GM12878 (cell line): ENCODE measurements at regions not wholly inside any gene's neighbourhood (a gene's known extent, or its start where the extent isn't known, plus 50 kb on each side); places are given as distances from the start of the nearest gene placed in this dataset.

Source experiments
- CREB1 ChIP-seq: IDR thresholded peaks from 2 replicates; pipeline ENCODE4 v1.6.1; 2012; ENCODE audit warnings: low read depth, mild to moderate bottlenecking, inconsistent platforms
- EZH2 ChIP-seq: IDR thresholded peaks from 2 replicates; pipeline ENCODE4 v1.6.1; 2012; ENCODE audit warnings: low read depth, mild to moderate bottlenecking, control low read depth, inconsistent platforms, low read length, borderline replicate concordance; ENCODE audit not compliant: control insufficient read depth
- FOXM1 ChIP-seq: IDR thresholded peaks from 2 replicates; pipeline ENCODE4 v1.6.1; 2012; ENCODE audit warnings: low read depth, mild to moderate bottlenecking, inconsistent platforms, low read length, moderate library complexity
- MXI1 ChIP-seq: fragments of 150-350 bp; IDR thresholded peaks from 2 replicates; pipeline ENCODE4 v1.6.1; 2011; ENCODE audit warnings: low read depth, mild to moderate bottlenecking, inconsistent platforms, low read length, improper control_type of control experiment
- NFYB ChIP-seq: IDR thresholded peaks from 2 replicates; pipeline ENCODE4 v1.6.1; 2011; ENCODE audit warnings: low read depth, mild to moderate bottlenecking, low read length, improper control_type of control experiment, moderate library complexity; ENCODE audit not compliant: insufficient read depth
- SIN3A ChIP-seq: IDR thresholded peaks from 2 replicates; pipeline ENCODE4 v1.6.1; 2012; ENCODE audit warnings: low read depth, low read length, improper control_type of control experiment
- TCF3 ChIP-seq: IDR thresholded peaks from 2 replicates; pipeline ENCODE4 v1.6.1; 2012; ENCODE audit warnings: low read depth, mild to moderate bottlenecking, low read length, borderline replicate concordance; ENCODE audit not compliant: insufficient read depth
- ZNF24 ChIP-seq: fragments of 450-650 bp; IDR thresholded peaks from 2 replicates; pipeline ENCODE4 v1.6.1; 2017; ENCODE audit warnings: antibody characterized with exemption, mild to moderate bottlenecking
- TF ChIP-seq, protein P1 (sequence below), 3 experiments: IDR thresholded peaks in 2 of 3; conservative IDR thresholded peaks in 1 of 3; 2 replicates each; pipeline ENCODE4 v1.5.1; 2011; ENCODE audit warnings: low read depth in 3 of 3, low read length in 3 of 3, mild to moderate bottlenecking in 3 of 3, control low read depth in 2 of 3, moderate library complexity in 2 of 3, inconsistent platforms in 1 of 3, mixed read lengths in 1 of 3; ENCODE audit not compliant: control insufficient read depth in 2 of 3, insufficient read depth in 1 of 3; ENCODE audit errors: extremely low read depth in 1 of 3
- TF ChIP-seq, protein P2 (sequence below): fragments of 450-650 bp; IDR thresholded peaks from 2 replicates; pipeline ENCODE4 v1.6.1; 2017; ENCODE audit warnings: mild to moderate bottlenecking
- TF ChIP-seq, protein P3 (sequence below): IDR thresholded peaks from 2 replicates; pipeline ENCODE4 v1.6.1; 2011; ENCODE audit warnings: borderline replicate concordance, low read depth, mild to moderate bottlenecking, moderate library complexity, low read length; ENCODE audit not compliant: insufficient read depth, poor library complexity, severe bottlenecking

DNA sequence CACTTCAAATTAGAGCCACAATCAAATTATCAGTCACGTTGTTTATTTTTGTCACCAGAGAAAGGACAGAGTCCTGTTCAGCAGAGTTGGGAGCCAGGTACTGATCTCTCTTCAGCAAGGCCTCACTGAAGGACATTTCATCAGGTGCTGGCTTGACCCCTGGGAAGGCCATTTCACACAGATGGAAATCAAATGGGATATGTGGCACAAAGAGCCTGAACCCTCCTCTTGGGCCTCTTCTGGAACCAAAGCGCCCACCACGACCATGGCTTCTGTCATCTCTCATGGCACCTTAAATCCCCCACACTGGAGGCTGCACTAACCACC, 121.5 kb downstream of the PTCSC3 start:
- no peak for TF ChIP-seq SIN3A
- TF ChIP-seq MXI1: no peak
- TF ChIP-seq, protein P1, sequence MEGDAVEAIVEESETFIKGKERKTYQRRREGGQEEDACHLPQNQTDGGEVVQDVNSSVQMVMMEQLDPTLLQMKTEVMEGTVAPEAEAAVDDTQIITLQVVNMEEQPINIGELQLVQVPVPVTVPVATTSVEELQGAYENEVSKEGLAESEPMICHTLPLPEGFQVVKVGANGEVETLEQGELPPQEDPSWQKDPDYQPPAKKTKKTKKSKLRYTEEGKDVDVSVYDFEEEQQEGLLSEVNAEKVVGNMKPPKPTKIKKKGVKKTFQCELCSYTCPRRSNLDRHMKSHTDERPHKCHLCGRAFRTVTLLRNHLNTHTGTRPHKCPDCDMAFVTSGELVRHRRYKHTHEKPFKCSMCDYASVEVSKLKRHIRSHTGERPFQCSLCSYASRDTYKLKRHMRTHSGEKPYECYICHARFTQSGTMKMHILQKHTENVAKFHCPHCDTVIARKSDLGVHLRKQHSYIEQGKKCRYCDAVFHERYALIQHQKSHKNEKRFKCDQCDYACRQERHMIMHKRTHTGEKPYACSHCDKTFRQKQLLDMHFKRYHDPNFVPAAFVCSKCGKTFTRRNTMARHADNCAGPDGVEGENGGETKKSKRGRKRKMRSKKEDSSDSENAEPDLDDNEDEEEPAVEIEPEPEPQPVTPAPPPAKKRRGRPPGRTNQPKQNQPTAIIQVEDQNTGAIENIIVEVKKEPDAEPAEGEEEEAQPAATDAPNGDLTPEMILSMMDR (IDR thresholded peaks at IDR 0.05 in 2 of 3, conservative IDR thresholded peaks at IDR 0.05 in 1 of 3; ENCODE audit: control insufficient read depth in 2 of 3, extremely low read depth in 1 of 3, insufficient read depth in 1 of 3, low read depth in 3 of 3, low read length in 3 of 3): no peak
- TF ChIP-seq NFYB: no peak
- no peak for TF ChIP-seq CREB1
- TF ChIP-seq, protein P2, sequence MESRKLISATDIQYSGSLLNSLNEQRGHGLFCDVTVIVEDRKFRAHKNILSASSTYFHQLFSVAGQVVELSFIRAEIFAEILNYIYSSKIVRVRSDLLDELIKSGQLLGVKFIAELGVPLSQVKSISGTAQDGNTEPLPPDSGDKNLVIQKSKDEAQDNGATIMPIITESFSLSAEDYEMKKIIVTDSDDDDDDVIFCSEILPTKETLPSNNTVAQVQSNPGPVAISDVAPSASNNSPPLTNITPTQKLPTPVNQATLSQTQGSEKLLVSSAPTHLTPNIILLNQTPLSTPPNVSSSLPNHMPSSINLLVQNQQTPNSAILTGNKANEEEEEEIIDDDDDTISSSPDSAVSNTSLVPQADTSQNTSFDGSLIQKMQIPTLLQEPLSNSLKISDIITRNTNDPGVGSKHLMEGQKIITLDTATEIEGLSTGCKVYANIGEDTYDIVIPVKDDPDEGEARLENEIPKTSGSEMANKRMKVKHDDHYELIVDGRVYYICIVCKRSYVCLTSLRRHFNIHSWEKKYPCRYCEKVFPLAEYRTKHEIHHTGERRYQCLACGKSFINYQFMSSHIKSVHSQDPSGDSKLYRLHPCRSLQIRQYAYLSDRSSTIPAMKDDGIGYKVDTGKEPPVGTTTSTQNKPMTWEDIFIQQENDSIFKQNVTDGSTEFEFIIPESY: no peak
- no peak for TF ChIP-seq FOXM1
- no peak for TF ChIP-seq TCF3
- TF ChIP-seq, protein P3, sequence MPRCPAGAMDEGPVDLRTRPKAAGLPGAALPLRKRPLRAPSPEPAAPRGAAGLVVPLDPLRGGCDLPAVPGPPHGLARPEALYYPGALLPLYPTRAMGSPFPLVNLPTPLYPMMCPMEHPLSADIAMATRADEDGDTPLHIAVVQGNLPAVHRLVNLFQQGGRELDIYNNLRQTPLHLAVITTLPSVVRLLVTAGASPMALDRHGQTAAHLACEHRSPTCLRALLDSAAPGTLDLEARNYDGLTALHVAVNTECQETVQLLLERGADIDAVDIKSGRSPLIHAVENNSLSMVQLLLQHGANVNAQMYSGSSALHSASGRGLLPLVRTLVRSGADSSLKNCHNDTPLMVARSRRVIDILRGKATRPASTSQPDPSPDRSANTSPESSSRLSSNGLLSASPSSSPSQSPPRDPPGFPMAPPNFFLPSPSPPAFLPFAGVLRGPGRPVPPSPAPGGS: no peak
- no peak for TF ChIP-seq ZNF24
- no peak for TF ChIP-seq EZH2
